IPS DF 6.9 (cell line): ENCODE measurements at regions not wholly inside any gene's neighbourhood (a gene's known extent, or its start where the extent isn't known, plus 50 kb on each side); places are given as distances from the start of the nearest gene placed in this dataset.

Experiments used
- DNase-seq: peaks from one replicate; pipeline ENCODE4 v3.0.0-alpha.2; 2013; ENCODE audit warnings: low read depth, low spot score
- H3K27ac ChIP-seq: one replicate; pipeline ENCODE4 v1.5.1; 2013; ENCODE audit warnings: low read length, control low read depth
- H3K27me3 ChIP-seq: 2 replicates; pipeline ENCODE4 v1.6.1; 2013; ENCODE audit warnings: mild to moderate bottlenecking, low read length; ENCODE audit not compliant: control insufficient read depth, insufficient read depth
- H3K36me3 ChIP-seq: 2 replicates; pipeline ENCODE4 v1.6.1; 2013; ENCODE audit warnings: low read length; ENCODE audit not compliant: control insufficient read depth, insufficient read depth
- H3K4me1 ChIP-seq: 2 replicates; pipeline ENCODE4 v1.6.1; 2013; ENCODE audit warnings: low read length; ENCODE audit not compliant: control insufficient read depth, insufficient read depth
- H3K4me3 ChIP-seq: 2 replicates; pipeline ENCODE4 v1.5.1; 2013; ENCODE audit warnings: mild to moderate bottlenecking, low read length
- H3K9me3 ChIP-seq: 2 replicates; pipeline ENCODE4 v1.6.1; 2013; ENCODE audit warnings: low read length, inconsistent platforms; ENCODE audit not compliant: control insufficient read depth, insufficient read depth
- WGBS: extraction: QIAGEN DNeasy Blood & Tissue Kit; methylation state at CpG from one replicate; pipeline ENCODE4 v1.1.7; 2013; ENCODE audit warnings: mixed read lengths, missing lambda C conversion rate; ENCODE audit not compliant: insufficient read length, insufficient coverage; 5-methylcytosine and 5-hydroxymethylcytosine counted together

- Histone ChIP-seq H3K4me3 (no peak overlapping the region), H3K27ac (no peak overlapping the region), H3K4me1 (no peaks in the 10 kb centered on the region), H3K36me3 (no peaks in the 10 kb centered on the region), H3K27me3 (no peaks in the 10 kb centered on the region), H3K9me3 (no peaks in the 10 kb centered on the region)
- DNase-seq: no peak
- no CpG with 5 or more reads among the region's 1 CpG for WGBS
Observed at GRCh38 chr1:232194424-232194823, 435.5 kb downstream of the SIPA1L2 start.

GRCh38 chr1:232193451-232193783 lies 436.5 kb downstream of the SIPA1L2 start:
- H3K36me3 ChIP-seq: no peaks in the 10 kb centered on the region
- no peak overlapping the region for H3K4me3 ChIP-seq
- no peak for DNase-seq
- H3K9me3 ChIP-seq: no peaks in the 10 kb centered on the region
- H3K4me1 ChIP-seq: no peaks in the 10 kb centered on the region
- H3K27ac ChIP-seq: no peak overlapping the region
- H3K27me3 ChIP-seq: no peaks in the 10 kb centered on the region

GRCh38 chr1:232192781-232193450 lies 437.0 kb downstream of the SIPA1L2 start:
- Histone ChIP-seq H3K4me1 (no peaks in the 10 kb centered on the region), H3K9me3 (no peaks in the 10 kb centered on the region), H3K27ac (no peak overlapping the region), H3K4me3 (no peak overlapping the region), H3K27me3 (no peaks in the 10 kb centered on the region), H3K36me3 (no peaks in the 10 kb centered on the region)
- DNase-seq: no peak
- no CpG with 5 or more reads among the region's 3 CpGs for WGBS

- no peaks in the 10 kb centered on the region for H3K9me3 ChIP-seq
- no peaks in the 10 kb centered on the region for H3K27me3 ChIP-seq
- no peak overlapping the region for H3K27ac ChIP-seq
- no peaks in the 10 kb centered on the region for H3K36me3 ChIP-seq
- no peak for DNase-seq
- H3K4me1 ChIP-seq: no peaks in the 10 kb centered on the region
- no CpG with 5 or more reads among the region's 6 CpGs for WGBS
- no peak overlapping the region for H3K4me3 ChIP-seq
Observed at GRCh38 chr1:232191560-232191959, 438.4 kb downstream of the SIPA1L2 start.

GRCh38 chr1:232188318-232188717 lies 441.6 kb downstream of the SIPA1L2 start:
- DNase-seq: no peak
- no peaks in the 10 kb centered on the region for H3K27me3 ChIP-seq
- H3K9me3 ChIP-seq: no peaks in the 10 kb centered on the region
- peaks cover 7% of the 10 kb centered on the region; the same call in 1 of the 2 replicates for H3K36me3 ChIP-seq
- no peak overlapping the region for H3K4me3 ChIP-seq
- H3K4me1 ChIP-seq: no peaks in the 10 kb centered on the region
- WGBS: no CpG with 5 or more reads among the region's 2 CpGs
- no peak overlapping the region for H3K27ac ChIP-seq

- no peaks in the 10 kb centered on the region for H3K27me3 ChIP-seq
- H3K4me3 ChIP-seq: no peak overlapping the region
- DNase-seq: no peak
- H3K4me1 ChIP-seq: no peaks in the 10 kb centered on the region
- no CpG with 5 or more reads among the region's 3 CpGs for WGBS
- H3K27ac ChIP-seq: no peak overlapping the region
- no peaks in the 10 kb centered on the region for H3K9me3 ChIP-seq
- H3K36me3 ChIP-seq: peaks cover 7% of the 10 kb centered on the region; the same call in 1 of the 2 replicates
Observed at GRCh38 chr1:232186931-232187330, 443.0 kb downstream of the SIPA1L2 start.

- Histone ChIP-seq H3K4me1 (peaks cover 3% of the 10 kb centered on the region), H3K27me3 (no peaks in the 10 kb centered on the region), H3K36me3 (peaks cover 7% of the 10 kb centered on the region; the same call in 1 of the 2 replicates)
Observed at GRCh38 chr1:232184561-232185530, 445.1 kb downstream of the SIPA1L2 start.

GRCh38 chr1:232183802-232184201 lies 446.1 kb downstream of the SIPA1L2 start:
- no peaks in the 10 kb centered on the region for H3K9me3 ChIP-seq
- H3K27ac ChIP-seq: no peak overlapping the region
- peaks cover 3% of the 10 kb centered on the region for H3K4me1 ChIP-seq
- peaks cover 7% of the 10 kb centered on the region; the same call in 1 of the 2 replicates for H3K36me3 ChIP-seq
- no peak overlapping the region for H3K4me3 ChIP-seq
- no peaks in the 10 kb centered on the region for H3K27me3 ChIP-seq
- DNase-seq: no peak

More at GRCh38 chr1:232184561-232185530, 445.1 kb downstream of the SIPA1L2 start:
- no CpG with 5 or more reads among the region's 18 CpGs for WGBS
- Histone ChIP-seq H3K4me3 (no peak overlapping the region), H3K9me3 (no peaks in the 10 kb centered on the region), H3K27ac (no peak overlapping the region)
- no peak for DNase-seq

GRCh38 chr1:232183266-232183800 lies 446.6 kb downstream of the SIPA1L2 start:
- no peaks in the 10 kb centered on the region for H3K27me3 ChIP-seq
- WGBS: no CpG with 5 or more reads among the region's 8 CpGs
- H3K4me1 ChIP-seq: peaks cover 3% of the 10 kb centered on the region

GRCh38 chr1:232182236-232182635 lies 447.7 kb downstream of the SIPA1L2 start:
- Histone ChIP-seq H3K27ac (no peak overlapping the region), H3K4me1 (peaks cover 3% of the 10 kb centered on the region), H3K4me3 (no peak overlapping the region), H3K9me3 (no peaks in the 10 kb centered on the region), H3K27me3 (no peaks in the 10 kb centered on the region), H3K36me3 (peaks cover 7% of the 10 kb centered on the region; the same call in 1 of the 2 replicates)
- no peak for DNase-seq
- no CpG with 5 or more reads among the region's 8 CpGs for WGBS

More at GRCh38 chr1:232183266-232183800, 446.6 kb downstream of the SIPA1L2 start:
- Histone ChIP-seq H3K9me3 (no peaks in the 10 kb centered on the region), H3K36me3 (peaks cover 7% of the 10 kb centered on the region; the same call in 1 of the 2 replicates), H3K27ac (no peak overlapping the region), H3K4me3 (no peak overlapping the region)
- no peak for DNase-seq
